NCI-H2171 (cell line): ENCODE measurements at regions not wholly inside any gene's neighbourhood (a gene's known extent, or its start where the extent isn't known, plus 50 kb on each side); places are given as distances from the start of the nearest gene placed in this dataset.
"Not testable (repeated sequence)": the region's sequence is repeated elsewhere in the genome, so short reads cannot be mapped to it uniquely, and the experiment has no call there.

Experiments used
- DNase-seq: peaks from one replicate; lab custom pipeline; 2025; lab: John Stamatoyannopoulos, UW

GRCh38 chr16:52787709-52788108 is 240.8 kb upstream of the TOX3 start:
- DNase-seq = no peak

GRCh38 chr16:52786091-52786490 is 239.1 kb upstream of the TOX3 start:
- DNase-seq = no peak

GRCh38 chr16:52785653-52786052 is 238.7 kb upstream of the TOX3 start:
- DNase-seq = no peak

GRCh38 chr16:52783616-52784015 is 236.7 kb upstream of the TOX3 start:
- no peak for DNase-seq

- no peak for DNase-seq
Observed at GRCh38 chr16:52781005-52781630, 234.2 kb upstream of the TOX3 start.

GRCh38 chr16:52773026-52773425 is 226.1 kb upstream of the TOX3 start:
- DNase-seq = peak; percentile 64

- DNase-seq = no peak
Observed at GRCh38 chr16:52770828-52771227, 223.9 kb upstream of the TOX3 start.

GRCh38 chr16:52758473-52758855 is 211.5 kb upstream of the TOX3 start:
- DNase-seq = no peak

- DNase-seq = no peak
Observed at GRCh38 chr16:52757746-52758472, 211.0 kb upstream of the TOX3 start.

- no peak for DNase-seq
Observed at GRCh38 chr16:52756812-52757517, 210.0 kb upstream of the TOX3 start.

- DNase-seq = no peak
Observed at GRCh38 chr16:52755396-52755795, 208.5 kb upstream of the TOX3 start.

GRCh38 chr16:52751035-52751434 is 204.1 kb upstream of the TOX3 start:
- DNase-seq = no peak

- no peak for DNase-seq
Observed at GRCh38 chr16:52748741-52749140, 201.8 kb upstream of the TOX3 start.

GRCh38 chr16:52747088-52747595 is 200.2 kb upstream of the TOX3 start:
- DNase-seq = no peak

- no peak for DNase-seq
Observed at GRCh38 chr16:52743707-52744106, 196.8 kb upstream of the TOX3 start.

- DNase-seq = no peak
Observed at GRCh38 chr16:52742608-52743170, 195.7 kb upstream of the TOX3 start.

GRCh38 chr16:52742052-52742451 is 195.1 kb upstream of the TOX3 start:
- no peak for DNase-seq

- DNase-seq = no peak
Observed at GRCh38 chr16:52741351-52741750, 194.4 kb upstream of the TOX3 start.

GRCh38 chr16:52740766-52741165 is 193.8 kb upstream of the TOX3 start:
- DNase-seq = no peak

GRCh38 chr16:52740333-52740732 is 193.4 kb upstream of the TOX3 start:
- no peak for DNase-seq

GRCh38 chr16:52738992-52739391 is 192.0 kb upstream of the TOX3 start:
- DNase-seq = not testable (repeated sequence)

GRCh38 chr16:52731219-52731875 is 184.4 kb upstream of the TOX3 start:
- no peak for DNase-seq
